OCI-LY7 (cell line): ENCODE measurements at regions not wholly inside any gene's neighbourhood (a gene's known extent, or its start where the extent isn't known, plus 50 kb on each side); places are given as distances from the start of the nearest gene placed in this dataset.

Experiments
- BruUV-seq: library from RNA; stranded (reverse); fragments of 400-500 nt; replicated peaks from 2 replicates; lab custom pipeline; 2021; lab: Mats Ljungman, UMichigan
- CTCF ChIA-PET: fragments of 300-600 bp; sonication (Branson Sonifier 250); formaldehyde crosslinking; loops from one replicate; lab custom pipeline; 2022; ENCODE audit warnings: antibody characterized with exemption; ENCODE audit not compliant: unreplicated experiment; lab: Charles Lee
- POLR2A ChIA-PET: fragments of 300-600 bp; sonication (Branson Sonifier 250); formaldehyde crosslinking; loops from one replicate; lab custom pipeline; 2022; ENCODE audit warnings: antibody characterized with exemption; lab: Charles Lee
- DNase-seq: peaks from one replicate; pipeline ENCODE4 v3.0.0-alpha.2; 2015; ENCODE audit warnings: low spot score
- H2AFZ ChIP-seq: fragments of 200-600 bp; sonication (generic), shearing (Covaris generic); 2 replicates; pipeline ENCODE4 v1.6.1; 2014; ENCODE audit warnings: mild to moderate bottlenecking, antibody characterized with exemption, low read length, moderate library complexity
- H3K27ac ChIP-seq: fragments of 200-600 bp; sonication (generic); 2 replicates; pipeline ENCODE4 v1.5.1; 2014; ENCODE audit warnings: mixed run types, low read depth, mild to moderate bottlenecking, moderate library complexity, low read length, inconsistent platforms; ENCODE audit not compliant: poor library complexity, severe bottlenecking
- H3K36me3 ChIP-seq: fragments of 200-600 bp; sonication (generic); 2 replicates; pipeline ENCODE4 v1.6.1; 2014; ENCODE audit warnings: mild to moderate bottlenecking, antibody characterized with exemption, low read length, moderate library complexity, mixed read lengths; ENCODE audit not compliant: insufficient read depth
- H3K4me1 ChIP-seq: fragments of 200-600 bp; sonication (generic); 2 replicates; pipeline ENCODE4 v1.5.1; 2014; ENCODE audit warnings: mild to moderate bottlenecking, low read length; ENCODE audit not compliant: insufficient read depth, poor library complexity, severe bottlenecking
- H3K4me2 ChIP-seq: fragments of 200-600 bp; sonication (generic); 2 replicates; pipeline ENCODE4 v1.6.1; 2014; ENCODE audit warnings: mild to moderate bottlenecking, low read length
- H3K4me3 ChIP-seq: fragments of 200-600 bp; sonication (generic); 2 replicates; pipeline ENCODE4 v1.5.1; 2014; ENCODE audit warnings: mild to moderate bottlenecking, low read depth, low read length; ENCODE audit not compliant: poor library complexity, severe bottlenecking
- H3K79me2 ChIP-seq: fragments of 200-600 bp; sonication (generic); 2 replicates; pipeline ENCODE4 v1.6.1; 2016; ENCODE audit warnings: low read depth, mild to moderate bottlenecking, low read length, moderate library complexity, mixed read lengths; ENCODE audit not compliant: insufficient read depth
- H3K9me2 ChIP-seq: fragments of 200-600 bp; sonication (generic); 2 replicates; pipeline ENCODE4 v1.6.1; 2016; ENCODE audit warnings: mild to moderate bottlenecking, low read length, mixed read lengths; ENCODE audit not compliant: insufficient read depth
- H3K9me3 ChIP-seq: fragments of 200-600 bp; sonication (generic); 2 replicates; pipeline ENCODE4 v1.6.1; 2014; ENCODE audit warnings: mild to moderate bottlenecking, mixed run types, low read length, mixed read lengths
- H4K20me1 ChIP-seq: fragments of 200-600 bp; sonication (generic); 2 replicates; pipeline ENCODE4 v1.6.1; 2014; ENCODE audit warnings: mild to moderate bottlenecking, antibody characterized with exemption, low read length, moderate library complexity, mixed read lengths; ENCODE audit not compliant: insufficient read depth
- CTCF ChIP-seq: fragments of 200-600 bp; sonication (generic); conservative IDR thresholded peaks from 2 replicates; pipeline ENCODE4 v1.5.1; 2014; ENCODE audit warnings: mild to moderate bottlenecking, antibody characterized with exemption, low read length, moderate library complexity, mixed read lengths
- EZH2phosphoT487 ChIP-seq: fragments of 200-600 bp; sonication (generic); IDR thresholded peaks from 2 replicates; pipeline ENCODE4 v1.6.1; 2018; ENCODE audit warnings: low read depth, borderline replicate concordance, mild to moderate bottlenecking, mixed run types, antibody characterized with exemption, low read length, moderate library complexity, mixed read lengths
- intact Hi-C: fragments of 100-400 bp; cut with micrococcal nuclease; formaldehyde crosslinking; loops from one replicate; pipeline ENCODE4 v1.10.0; 2022; ENCODE audit not compliant: unreplicated experiment

- H4K20me1 ChIP-seq: no peaks in the 10 kb centered on the region
- H3K4me3 ChIP-seq: no peak overlapping the region
- BruUV-seq: no TSS peak
- ChIA-PET POLR2A (no interaction called here), CTCF (no interaction called here)
- peaks cover 15% of the 10 kb centered on the region; the same call in 1 of the 2 replicates for H3K9me3 ChIP-seq
- peak; percentile 52 for DNase-seq
- intact Hi-C loops: no loop called here
- H3K4me1 ChIP-seq: no peaks in the 10 kb centered on the region
- H3K79me2 ChIP-seq: no peaks in the 10 kb centered on the region
- H3K27ac ChIP-seq: no peak overlapping the region
- no peak overlapping the region for H3K4me2 ChIP-seq
- no peak for TF ChIP-seq CTCF
- no peak for TF ChIP-seq EZH2phosphoT487
- H2AFZ ChIP-seq: no peak overlapping the region
- no peaks in the 10 kb centered on the region for H3K9me2 ChIP-seq
- H3K36me3 ChIP-seq: no peaks in the 10 kb centered on the region
These were observed 727.6 kb downstream of the TRAM1L1 start for GRCh38 chr4:116357758-116358157.

GRCh38 chr4:116346750-116347149 lies 738.6 kb downstream of the TRAM1L1 start:
- CTCF ChIA-PET: no interaction called here
- intact Hi-C loops: no loop called here
- Histone ChIP-seq H2AFZ (no peak overlapping the region; the same call in 1 of the 2 replicates), H3K4me3 (no peak overlapping the region), H3K79me2 (no peaks in the 10 kb centered on the region), H3K4me2 (no peak overlapping the region), H3K9me2 (no peaks in the 10 kb centered on the region), H3K27ac (no peak overlapping the region), H4K20me1 (no peaks in the 10 kb centered on the region), H3K9me3 (no peaks in the 10 kb centered on the region), H3K36me3 (no peaks in the 10 kb centered on the region), H3K4me1 (no peaks in the 10 kb centered on the region)
- POLR2A ChIA-PET: interaction anchor here (0.5 to 0.7 kb wide), 2 partner anchors 30 to 1203 kb away, joined by 3 to 4 read pairs; no protein-coding TSS in a partner anchor
- TF ChIP-seq EZH2phosphoT487: no peak
- TF ChIP-seq CTCF: no peak
- no peak for DNase-seq
- BruUV-seq: no TSS peak

- TF ChIP-seq CTCF: no peak
- no peak for TF ChIP-seq EZH2phosphoT487
- Histone ChIP-seq H3K27ac (no peak overlapping the region), H3K9me3 (no peaks in the 10 kb centered on the region), H3K36me3 (no peaks in the 10 kb centered on the region), H4K20me1 (no peaks in the 10 kb centered on the region), H3K79me2 (no peaks in the 10 kb centered on the region), H3K9me2 (no peaks in the 10 kb centered on the region), H3K4me3 (no peak overlapping the region), H2AFZ (no peak overlapping the region), H3K4me2 (no peak overlapping the region), H3K4me1 (no peaks in the 10 kb centered on the region)
- CTCF ChIA-PET: no interaction called here
- DNase-seq: no peak
- no TSS peak for BruUV-seq
- POLR2A ChIA-PET: no interaction called here
- intact Hi-C loops: no loop called here
These were observed 741.6 kb downstream of the TRAM1L1 start for GRCh38 chr4:116343809-116344208.
